B cell (primary cell): ENCODE measurements at regions not wholly inside any gene's neighbourhood (a gene's known extent, or its start where the extent isn't known, plus 50 kb on each side); places are given as distances from the start of the nearest gene placed in this dataset.
"Not testable (repeated sequence)": the region's sequence is repeated elsewhere in the genome, so short reads cannot be mapped to it uniquely, and the experiment has no call there.

Source experiments
- CTCF ChIP-seq: fragments of 200-600 bp; IDR thresholded peaks from one replicate; pipeline ENCODE4 v1.8.0; 2022; ENCODE audit warnings: antibody characterized with exemption, mild to moderate bottlenecking
- EZH2 ChIP-seq: IDR thresholded peaks from 2 replicates; pipeline ENCODE4 v1.6.1; 2012; ENCODE audit warnings: borderline replicate concordance, low read depth, mild to moderate bottlenecking, moderate library complexity, low read length; ENCODE audit not compliant: insufficient read depth, poor library complexity, severe bottlenecking

GRCh38 chr13:49852460-49852859 is 60.0 kb upstream of the KPNA3 start:
- not testable (repeated sequence) for TF ChIP-seq CTCF, EZH2
